IMR-90 (cell line): ENCODE measurements at regions not wholly inside any gene's neighbourhood (a gene's known extent, or its start where the extent isn't known, plus 50 kb on each side); places are given as distances from the start of the nearest gene placed in this dataset.

Source experiments
- ATAC-seq: fragments of 200-7000 bp; cut with Tn5 transposase; 2 replicates; pipeline ENCODE4 v1.9.1; 2020; ENCODE audit warnings: low read depth, mild to moderate bottlenecking, moderate library complexity
- BruUV-seq: library from RNA; stranded (reverse); fragments of 400-500 nt; replicated peaks from 2 replicates; lab custom pipeline; 2021; lab: Mats Ljungman, UMichigan
- CTCF ChIA-PET: fragments of 300-600 bp; formaldehyde crosslinking; extraction: SDS; loops from one replicate; lab custom pipeline; 2021; ENCODE audit warnings: antibody characterized with exemption; lab: Yijun Ruan, JAX
- POLR2A ChIA-PET: fragments of 300-600 bp; sonication (Branson Sonifier 250); formaldehyde crosslinking; loops from one replicate; lab custom pipeline; 2022; ENCODE audit warnings: antibody characterized with exemption; ENCODE audit not compliant: unreplicated experiment; lab: Charles Lee
- DNase-seq: peaks from one replicate; pipeline ENCODE4 v3.0.0; 2013
- H2AFZ ChIP-seq: replicated peaks from 2 replicates; pipeline ENCODE3; 2013; ENCODE audit warnings: low read length, mild to moderate bottlenecking; ENCODE audit not compliant: poor library complexity
- H2AK5ac ChIP-seq: 2 replicates; pipeline ENCODE4 v1.6.1; 2013; ENCODE audit warnings: low read depth, low read length, inconsistent platforms
- H2AK9ac ChIP-seq: replicated peaks from 2 replicates; pipeline ENCODE3; 2013; ENCODE audit warnings: mild to moderate bottlenecking, low read depth, low read length, moderate library complexity; ENCODE audit not compliant: poor library complexity
- H2BK120ac ChIP-seq: 2 replicates; pipeline ENCODE4 v1.6.1; 2013; ENCODE audit warnings: low read depth, low read length, inconsistent platforms
- H2BK15ac ChIP-seq: 3 replicates; pipeline ENCODE4 v1.6.1; 2013; ENCODE audit warnings: low read depth, low read length, inconsistent platforms
- H2BK20ac ChIP-seq: 2 replicates; pipeline ENCODE4 v1.6.1; 2013; ENCODE audit warnings: low read depth, mild to moderate bottlenecking, inconsistent platforms, low read length, moderate library complexity
- H2BK5ac ChIP-seq: 2 replicates; pipeline ENCODE4 v1.6.1; 2013; ENCODE audit warnings: mild to moderate bottlenecking, low read depth, low read length, inconsistent platforms; ENCODE audit not compliant: poor library complexity, severe bottlenecking
- H3K14ac ChIP-seq: replicated peaks from 2 replicates; pipeline ENCODE4 v1.6.1; 2013; ENCODE audit warnings: low read depth, low read length, inconsistent platforms
- H3K18ac ChIP-seq: 2 replicates; pipeline ENCODE4 v1.6.1; 2013; ENCODE audit warnings: low read depth, low read length, control low read depth
- H3K23ac ChIP-seq: 2 replicates; pipeline ENCODE4 v1.6.1; 2013; ENCODE audit warnings: low read depth, low read length, inconsistent platforms
- H3K27ac ChIP-seq: 2 replicates; pipeline ENCODE4 v1.5.1; 2013; ENCODE audit warnings: mild to moderate bottlenecking, control low read depth, low read length; ENCODE audit not compliant: insufficient read depth
- H3K27me3 ChIP-seq: 2 replicates; pipeline ENCODE4 v1.6.1; 2013; ENCODE audit warnings: low read length; ENCODE audit not compliant: control insufficient read depth, insufficient read depth
- H3K36me3 ChIP-seq: 2 replicates; pipeline ENCODE4 v1.6.1; 2013; ENCODE audit warnings: low read length, mixed read lengths; ENCODE audit not compliant: control insufficient read depth, insufficient read depth
- H3K4ac ChIP-seq: 2 replicates; pipeline ENCODE4 v1.6.1; 2013; ENCODE audit warnings: low read depth, low read length, inconsistent platforms
- H3K4me1 ChIP-seq: 2 replicates; pipeline ENCODE4 v1.6.1; 2013; ENCODE audit warnings: low read length, mixed read lengths; ENCODE audit not compliant: control insufficient read depth, insufficient read depth
- H3K4me2 ChIP-seq: 2 replicates; pipeline ENCODE4 v1.6.1; 2013; ENCODE audit warnings: low read depth, mild to moderate bottlenecking, control low read depth, low read length, moderate library complexity
- H3K4me3 ChIP-seq: 2 replicates; pipeline ENCODE4 v1.5.1; 2013; ENCODE audit warnings: low read depth, mild to moderate bottlenecking, control low read depth, low read length, moderate library complexity; ENCODE audit not compliant: insufficient read depth
- H3K56ac ChIP-seq: 2 replicates; pipeline ENCODE4 v1.6.1; 2013; ENCODE audit warnings: low read length, inconsistent platforms; ENCODE audit not compliant: insufficient read depth; ENCODE audit errors: extremely low read depth
- H3K79me1 ChIP-seq, 2 experiments: 2 replicates each; pipeline ENCODE4 v1.6.1; 2013; ENCODE audit warnings: low read length in 2 of 2, inconsistent platforms in 1 of 2, low read depth in 1 of 2
- H3K9ac ChIP-seq: 2 replicates; pipeline ENCODE4 v1.6.1; 2013; ENCODE audit warnings: low read depth, low read length, control low read depth
- H3K9me1 ChIP-seq: 2 replicates; pipeline ENCODE4 v1.6.1; 2013; ENCODE audit warnings: low read length, inconsistent platforms; ENCODE audit not compliant: insufficient read depth
- H3K9me3 ChIP-seq: 2 replicates; pipeline ENCODE4 v1.6.1; 2013; ENCODE audit warnings: low read length; ENCODE audit not compliant: control insufficient read depth, insufficient read depth
- H4K20me1 ChIP-seq: 2 replicates; pipeline ENCODE4 v1.6.1; 2013; ENCODE audit warnings: low read length, inconsistent platforms; ENCODE audit not compliant: insufficient read depth
- H4K5ac ChIP-seq: 2 replicates; pipeline ENCODE4 v1.6.1; 2013; ENCODE audit warnings: mild to moderate bottlenecking, low read depth, low read length, control low read depth
- H4K8ac ChIP-seq, 2 experiments: 2 replicates each; pipeline ENCODE4 v1.6.1; 2013; ENCODE audit warnings: low read depth in 2 of 2, low read length in 2 of 2, control low read depth in 1 of 2, inconsistent platforms in 1 of 2
- H4K91ac ChIP-seq: 2 replicates; pipeline ENCODE4 v1.6.1; 2013; ENCODE audit warnings: low read depth, low read length, inconsistent platforms; ENCODE audit not compliant: insufficient read depth
- BHLHE40 ChIP-seq: fragments of 150-350 bp; IDR thresholded peaks from 2 replicates; pipeline ENCODE4 v1.6.1; 2016; ENCODE audit warnings: mild to moderate bottlenecking, low read depth, low read length
- CEBPB ChIP-seq: IDR thresholded peaks from 2 replicates; pipeline ENCODE4 v1.6.1; 2012; ENCODE audit warnings: low read depth, low read length, improper control_type of control experiment
- CHD1 ChIP-seq: IDR thresholded peaks from 2 replicates; pipeline ENCODE4 v1.6.1; 2012; ENCODE audit warnings: low read depth, low read length, improper control_type of control experiment
- CTCF ChIP-seq: conservative IDR thresholded peaks from 2 replicates; pipeline ENCODE4 v1.5.1; 2012; ENCODE audit warnings: mild to moderate bottlenecking, low read depth, low read length, improper control_type of control experiment
- FOS ChIP-seq: fragments of 150-350 bp; IDR thresholded peaks from 2 replicates; pipeline ENCODE4 v1.6.1; 2016; ENCODE audit warnings: low read depth, low read length
- MAFK ChIP-seq: IDR thresholded peaks from 2 replicates; pipeline ENCODE4 v1.6.1; 2012; ENCODE audit warnings: low read depth, low read length, improper control_type of control experiment
- MAZ ChIP-seq: IDR thresholded peaks from 2 replicates; pipeline ENCODE4 v1.6.1; 2012; ENCODE audit warnings: low read depth, mild to moderate bottlenecking, low read length, improper control_type of control experiment, moderate library complexity, borderline replicate concordance
- MXI1 ChIP-seq: IDR thresholded peaks from 2 replicates; pipeline ENCODE4 v1.6.1; 2012; ENCODE audit warnings: low read depth, mild to moderate bottlenecking, low read length, moderate library complexity, borderline replicate concordance
- NFE2L2 ChIP-seq: fragments of 150-350 bp; IDR thresholded peaks from 2 replicates; pipeline ENCODE4 v1.6.1; 2016; ENCODE audit warnings: low read depth, mild to moderate bottlenecking, low read length
- POLR2A ChIP-seq: IDR thresholded peaks from 2 replicates; pipeline ENCODE4 v1.6.1; 2012; ENCODE audit warnings: mild to moderate bottlenecking, low read depth, low read length
- RAD21 ChIP-seq: IDR thresholded peaks from 2 replicates; pipeline ENCODE4 v1.6.1; 2012; ENCODE audit warnings: low read length, improper control_type of control experiment
- RCOR1 ChIP-seq: IDR thresholded peaks from 2 replicates; pipeline ENCODE4 v1.6.1; 2012; ENCODE audit warnings: mild to moderate bottlenecking, low read length, improper control_type of control experiment; ENCODE audit not compliant: insufficient replicate concordance
- RFX5 ChIP-seq: IDR thresholded peaks from 2 replicates; pipeline ENCODE4 v1.8.0; 2012; ENCODE audit warnings: low read depth, mild to moderate bottlenecking, low read length, moderate library complexity
- SMC3 ChIP-seq: fragments of 150-350 bp; IDR thresholded peaks from 2 replicates; pipeline ENCODE4 v1.6.1; 2016; ENCODE audit warnings: low read depth, mild to moderate bottlenecking, antibody characterized with exemption, low read length, moderate library complexity
- whole genome bisulfite sequencing, 2 experiments: methylation state at CpG; one replicate each; pipeline versions ENCODE4 v1.1.5 to v1.1.7; 2013; ENCODE audit warnings: missing lambda C conversion rate in 2 of 2; ENCODE audit not compliant: insufficient read length in 1 of 2; ENCODE audit errors: extremely low coverage in 2 of 2; 5-methylcytosine and 5-hydroxymethylcytosine counted together
- dilution Hi-C: fragments of 300-500 bp; cut with HindIII; formaldehyde crosslinking; loops from one replicate; pipeline ENCODE4 v1.14.3; 2018; ENCODE audit warnings: low sequenced_read_pairs; ENCODE audit not compliant: unreplicated experiment
- in situ Hi-C: fragments of 300-500 bp; cut with MboI; formaldehyde crosslinking; loops from 3 replicates; pipeline ENCODE4 v1.14.3; 2019; ENCODE audit warnings: low sequenced_read_pairs, inconsistent platforms, mixed read lengths
- intact Hi-C: fragments of 100-400 bp; cut with micrococcal nuclease; formaldehyde crosslinking; loops from 2 replicates; pipeline ENCODE4 v1.10.0; 2022
- TF ChIP-seq, protein P1 (sequence below): fragments of 150-350 bp; IDR thresholded peaks from 2 replicates; pipeline ENCODE4 v1.6.1; 2016; ENCODE audit warnings: low read depth, mild to moderate bottlenecking, low read length, moderate library complexity, borderline replicate concordance
- TF ChIP-seq, protein P2 (sequence below): fragments of 150-350 bp; IDR thresholded peaks from 2 replicates; pipeline ENCODE4 v1.6.1; 2017; ENCODE audit warnings: mild to moderate bottlenecking, antibody characterized with exemption, low read length, low read depth

DNA sequence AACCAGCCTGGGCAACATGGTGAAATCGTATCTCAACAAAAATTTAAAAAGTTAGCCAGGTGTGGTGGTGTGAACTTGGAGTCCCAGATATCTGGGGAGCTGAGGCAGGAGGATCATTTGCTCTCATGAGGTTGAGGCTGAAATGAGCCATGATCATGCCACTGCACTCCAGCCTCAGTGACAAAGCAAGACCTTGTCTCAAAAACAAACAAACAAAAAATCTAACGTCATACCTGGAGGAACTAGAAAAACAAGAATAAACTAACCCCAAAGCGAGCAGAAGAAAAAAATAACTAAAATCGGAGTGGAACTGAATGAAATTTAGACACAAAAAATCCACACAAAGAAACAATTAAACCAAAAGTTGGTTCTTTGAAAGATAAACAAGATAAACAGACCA is 1885.1 kb downstream of the OLFM4 start:
- no peak overlapping the region for H4K8ac ChIP-seq
- H3K4ac ChIP-seq, result no peak overlapping the region
- peaks cover 19% of the 10 kb centered on the region; the same call in 1 of the 2 replicates for H3K9me3 ChIP-seq
- no peak overlapping the region for H3K18ac ChIP-seq
- H3K9me1 ChIP-seq, result no peaks in the 10 kb centered on the region
- no peaks in the 10 kb centered on the region for H3K36me3 ChIP-seq
- no peak overlapping the region for H2AK5ac ChIP-seq
- H2BK15ac ChIP-seq, result no peak overlapping the region
- H3K4me1 ChIP-seq, result no peaks in the 10 kb centered on the region
- H4K20me1 ChIP-seq, result no peaks in the 10 kb centered on the region
- intact Hi-C loops, result no loop called here
- H2BK120ac ChIP-seq, result no peak overlapping the region
- in situ Hi-C loops, result no loop called here
- no peak overlapping the region for H2AK9ac ChIP-seq
- POLR2A ChIA-PET, result no interaction called here
- H2AFZ ChIP-seq, result no peak overlapping the region
- no peak overlapping the region for H3K14ac ChIP-seq
- H3K79me1 ChIP-seq, result no peaks in the 10 kb centered on the region
- no peak overlapping the region for H2BK5ac ChIP-seq
- no peak overlapping the region for H2BK20ac ChIP-seq
- H4K91ac ChIP-seq, result no peak overlapping the region
- DNase-seq, result no peak
- no TSS peak for BruUV-seq
- no peak for ATAC-seq
- WGBS, 2 experiments, result no CpG with 5 or more reads among the region's 4 CpGs
- H3K23ac ChIP-seq, result no peak overlapping the region
- H3K56ac ChIP-seq, result no peak overlapping the region
- dilution Hi-C loops, result no loop called here
- H3K4me2 ChIP-seq, result no peak overlapping the region
- no peaks in the 10 kb centered on the region for H3K27me3 ChIP-seq
- TF ChIP-seq SMC3 (no peak), RAD21 (no peak), POLR2A (no peak), CTCF (no peak), MXI1 (no peak), NFE2L2 (no peak), MAFK (no peak), BHLHE40 (no peak), FOS (no peak), RCOR1 (no peak), RFX5 (no peak), CEBPB (no peak), CHD1 (no peak), MAZ (no peak)
- TF ChIP-seq, protein P1, sequence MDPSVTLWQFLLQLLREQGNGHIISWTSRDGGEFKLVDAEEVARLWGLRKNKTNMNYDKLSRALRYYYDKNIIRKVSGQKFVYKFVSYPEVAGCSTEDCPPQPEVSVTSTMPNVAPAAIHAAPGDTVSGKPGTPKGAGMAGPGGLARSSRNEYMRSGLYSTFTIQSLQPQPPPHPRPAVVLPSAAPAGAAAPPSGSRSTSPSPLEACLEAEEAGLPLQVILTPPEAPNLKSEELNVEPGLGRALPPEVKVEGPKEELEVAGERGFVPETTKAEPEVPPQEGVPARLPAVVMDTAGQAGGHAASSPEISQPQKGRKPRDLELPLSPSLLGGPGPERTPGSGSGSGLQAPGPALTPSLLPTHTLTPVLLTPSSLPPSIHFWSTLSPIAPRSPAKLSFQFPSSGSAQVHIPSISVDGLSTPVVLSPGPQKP, result no peak
- TF ChIP-seq, protein P2, sequence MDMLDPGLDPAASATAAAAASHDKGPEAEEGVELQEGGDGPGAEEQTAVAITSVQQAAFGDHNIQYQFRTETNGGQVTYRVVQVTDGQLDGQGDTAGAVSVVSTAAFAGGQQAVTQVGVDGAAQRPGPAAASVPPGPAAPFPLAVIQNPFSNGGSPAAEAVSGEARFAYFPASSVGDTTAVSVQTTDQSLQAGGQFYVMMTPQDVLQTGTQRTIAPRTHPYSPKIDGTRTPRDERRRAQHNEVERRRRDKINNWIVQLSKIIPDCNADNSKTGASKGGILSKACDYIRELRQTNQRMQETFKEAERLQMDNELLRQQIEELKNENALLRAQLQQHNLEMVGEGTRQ, result no peak
- CTCF ChIA-PET, result no interaction called here
- H4K5ac ChIP-seq, result no peak overlapping the region
- H3K27ac ChIP-seq, result no peak overlapping the region
- H3K4me3 ChIP-seq, result no peak overlapping the region
- no peak overlapping the region for H3K9ac ChIP-seq
